ENCODE measurements at regions not wholly inside any gene's neighbourhood (a gene's known extent, or its start where the extent isn't known, plus 50 kb on each side); places are given as distances from the start of the nearest gene placed in this dataset.

- no peak for TF ChIP-seq CTCF (IDR thresholded peaks at IDR 0.05; ENCODE audit: extremely low read depth in 1 of 2, insufficient read depth in 1 of 2, low read depth in 1 of 2, low read length in 2 of 2)
- no peak for TF ChIP-seq POLR2A (IDR thresholded peaks at IDR 0.05; ENCODE audit: low read depth, low read length)
- TF ChIP-seq EZH2 (IDR thresholded peaks at IDR 0.05; ENCODE audit: borderline replicate concordance, low read depth, low read length, severe bottlenecking): no peak
- no peak for TF ChIP-seq JUN (IDR thresholded peaks at IDR 0.05; ENCODE audit: borderline replicate concordance, insufficient read depth, insufficient read length, low read depth)
- no peak for TF ChIP-seq POLR2AphosphoS5 (IDR thresholded peaks at IDR 0.05; ENCODE audit: insufficient read depth, low read depth, low read length)
- no peak for TF ChIP-seq MYC (IDR thresholded peaks at IDR 0.05; ENCODE audit: low read depth, low read length)
Measured at GRCh38 chr7:145645135-145645515, 471.5 kb upstream of the CNTNAP2 start.

All from endothelial cell of umbilical vein (primary cell).